Hematopoietic multipotent progenitor cell treated with erythropoietin and hydrocortisone succinate and interleukin-3 and kit ligand, for 15 days (in vitro differentiated cells): ENCODE measurements at regions not wholly inside any gene's neighbourhood (a gene's known extent, or its start where the extent isn't known, plus 50 kb on each side); places are given as distances from the start of the nearest gene placed in this dataset.

Source experiments
- DNase-seq: peaks from one replicate; pipeline ENCODE4 v3.0.0-alpha.2; 2015; ENCODE audit warnings: low spot score

GRCh38 chr10:78543031-78543748, 509.5 kb downstream of the RPS24 start:
- DNase-seq, result no peak

GRCh38 chr10:78543749-78544362, 510.2 kb downstream of the RPS24 start:
- no peak for DNase-seq

GRCh38 chr10:78544423-78545090, 510.9 kb downstream of the RPS24 start:
- no peak for DNase-seq

GRCh38 chr10:78545756-78546155, 512.1 kb downstream of the RPS24 start:
- DNase-seq, result no peak

- DNase-seq, result no peak
These were observed 513.7 kb downstream of the RPS24 start for GRCh38 chr10:78547397-78547796.

GRCh38 chr10:78547905-78548304, 514.2 kb downstream of the RPS24 start:
- DNase-seq, result no peak

- no peak for DNase-seq
These were observed 514.7 kb downstream of the RPS24 start for GRCh38 chr10:78548369-78548768.

GRCh38 chr10:78549140-78549935, 515.7 kb downstream of the RPS24 start:
- no peak for DNase-seq

- DNase-seq, result no peak
These were observed 516.4 kb downstream of the RPS24 start for GRCh38 chr10:78550090-78550489.

GRCh38 chr10:78550716-78551115, 517.1 kb downstream of the RPS24 start:
- DNase-seq, result no peak

GRCh38 chr10:78551184-78552005, 517.4 kb upstream of the ZMIZ1 start:
- DNase-seq, result no peak

- no peak for DNase-seq
These were observed 516.4 kb upstream of the ZMIZ1 start for GRCh38 chr10:78552261-78552811.

- no peak for DNase-seq
These were observed 515.0 kb upstream of the ZMIZ1 start for GRCh38 chr10:78553792-78554191.

GRCh38 chr10:78555128-78555527, 513.6 kb upstream of the ZMIZ1 start:
- DNase-seq, result no peak

GRCh38 chr10:78556705-78557432, 511.9 kb upstream of the ZMIZ1 start:
- DNase-seq, result no peak

- no peak for DNase-seq
These were observed 511.3 kb upstream of the ZMIZ1 start for GRCh38 chr10:78557433-78557925.

GRCh38 chr10:78559661-78560340, 509.0 kb upstream of the ZMIZ1 start:
- no peak for DNase-seq

GRCh38 chr10:78560341-78560688, 508.5 kb upstream of the ZMIZ1 start:
- no peak for DNase-seq

GRCh38 chr10:78563314-78563713, 505.5 kb upstream of the ZMIZ1 start:
- no peak for DNase-seq

GRCh38 chr10:78565841-78566240, 502.9 kb upstream of the ZMIZ1 start:
- DNase-seq, result no peak
